GM12878 (cell line): ENCODE measurements at regions not wholly inside any gene's neighbourhood (a gene's known extent, or its start where the extent isn't known, plus 50 kb on each side); places are given as distances from the start of the nearest gene placed in this dataset.

Experiments used
- ATAC-seq: fragments of 200-7000 bp; cut with Tn5 transposase; 3 replicates; pipeline ENCODE4 v1.9.1; 2020; ENCODE audit warnings: mild to moderate bottlenecking, moderate library complexity
- BruUV-seq: library from RNA; stranded (reverse); fragments of 400-500 nt; replicated peaks from 2 replicates; lab custom pipeline; 2021; lab: Mats Ljungman, UMichigan
- CTCF ChIA-PET: fragments of 300-600 bp; sonication (Branson Sonifier 250); formaldehyde crosslinking; extraction: SDS; loops from one replicate; lab custom pipeline; 2021; ENCODE audit warnings: inconsistent platforms; lab: Yijun Ruan, JAX
- POLR2A ChIA-PET: fragments of 350-600 bp; formaldehyde crosslinking; extraction: SDS; loops from one replicate; lab custom pipeline; 2021; ENCODE audit warnings: inconsistent platforms; lab: Charles Lee
- RAD21 ChIA-PET: fragments of 300-600 bp; sonication (Branson Sonifier 250); formaldehyde crosslinking; loops from one replicate; lab custom pipeline; 2023; ENCODE audit warnings: antibody characterized with exemption; ENCODE audit not compliant: unreplicated experiment; lab: Charles Lee
- SMC1A ChIA-PET: fragments of 300-600 bp; sonication (Branson Sonifier 250); formaldehyde crosslinking; loops from one replicate; lab custom pipeline; 2023; ENCODE audit not compliant: unreplicated experiment, uncharacterized antibody; lab: Charles Lee
- DNase-seq: peaks from one replicate; pipeline ENCODE4 v3.0.0-alpha.2; 2011; ENCODE audit warnings: low read depth, low spot score
- FAIRE-seq: peaks from 3 replicates; lab custom pipeline; 2011; peaks lifted over from hg19 to GRCh38; lab: Jason Lieb, UNC
- H2AFZ ChIP-seq: 2 replicates; pipeline ENCODE4 v1.6.0; 2011; ENCODE audit warnings: low read depth, low read length, control low read depth; ENCODE audit not compliant: control insufficient read depth
- H3K27ac ChIP-seq: 2 replicates; pipeline ENCODE4 v1.5.1; 2011; ENCODE audit warnings: control low read depth; ENCODE audit not compliant: control insufficient read depth, insufficient read depth
- H3K27me3 ChIP-seq, 2 experiments: replicated peaks in 1 of 2; 2 replicates each; pipeline versions ENCODE4 v1.6.0 to v1.6.1; 2011; ENCODE audit warnings: low read length in 1 of 2; ENCODE audit not compliant: control insufficient read depth in 2 of 2, insufficient read depth in 2 of 2
- H3K36me3 ChIP-seq, 2 experiments: 2 replicates each; pipeline ENCODE4 v1.5.1; 2011; ENCODE audit warnings: low read length in 1 of 2; ENCODE audit not compliant: control insufficient read depth in 2 of 2, insufficient read depth in 2 of 2
- H3K4me1 ChIP-seq: 2 replicates; pipeline ENCODE4 v1.6.1; 2011; ENCODE audit warnings: mild to moderate bottlenecking, low read length, moderate library complexity, mixed read lengths; ENCODE audit not compliant: control insufficient read depth, insufficient read depth
- H3K4me2 ChIP-seq: 2 replicates; pipeline ENCODE4 v1.6.0; 2011; ENCODE audit warnings: control low read depth; ENCODE audit not compliant: control insufficient read depth, insufficient read depth
- H3K4me3 ChIP-seq: fragments of 200-600 bp; sonication (generic); 2 replicates; pipeline ENCODE4 v1.5.1; 2016
- H3K79me2 ChIP-seq: 2 replicates; pipeline ENCODE4 v1.6.0; 2011; ENCODE audit warnings: low read length; ENCODE audit not compliant: control insufficient read depth, insufficient read depth
- H3K9ac ChIP-seq: 2 replicates; pipeline ENCODE4 v1.8.0; 2011; ENCODE audit warnings: low read length, control low read depth, mixed read lengths; ENCODE audit not compliant: control insufficient read depth, insufficient read depth
- H3K9me3 ChIP-seq: replicated peaks from 3 replicates; pipeline ENCODE4 v1.5.1; 2011; ENCODE audit warnings: mild to moderate bottlenecking, low read length; ENCODE audit not compliant: control insufficient read depth, insufficient read depth
- H4K20me1 ChIP-seq: 2 replicates; pipeline ENCODE4 v1.6.0; 2011; ENCODE audit not compliant: control insufficient read depth, insufficient read depth
- ATF3 ChIP-seq: IDR thresholded peaks from 2 replicates; pipeline ENCODE4 v1.6.1; 2011; ENCODE audit warnings: low read depth, mild to moderate bottlenecking, low read length, moderate library complexity, borderline replicate concordance; ENCODE audit errors: extremely low read depth
- BACH1 ChIP-seq: fragments of 450-650 bp; IDR thresholded peaks from 2 replicates; pipeline ENCODE4 v1.6.1; 2017; ENCODE audit warnings: mild to moderate bottlenecking, borderline replicate concordance
- BCL11A ChIP-seq: IDR thresholded peaks from 2 replicates; pipeline ENCODE4 v1.6.1; 2011; ENCODE audit warnings: low read depth, low read length
- E4F1 ChIP-seq: fragments of 450-650 bp; IDR thresholded peaks from 2 replicates; pipeline ENCODE4 v1.6.1; 2018; ENCODE audit warnings: borderline replicate concordance, mild to moderate bottlenecking; ENCODE audit not compliant: partially characterized antibody
- FOS ChIP-seq: IDR thresholded peaks from 3 replicates; pipeline ENCODE4 v1.6.1; 2011; ENCODE audit warnings: borderline replicate concordance; ENCODE audit not compliant: insufficient read length; ENCODE audit errors: extremely low read depth
- HSF1 ChIP-seq: fragments of 150-350 bp; IDR thresholded peaks from 2 replicates; pipeline ENCODE4 v1.6.1; 2014; ENCODE audit warnings: mild to moderate bottlenecking, low read depth, low read length
- JUNB ChIP-seq: IDR thresholded peaks from 2 replicates; pipeline ENCODE4 v1.6.1; 2016; ENCODE audit warnings: antibody characterized with exemption, mild to moderate bottlenecking
- LARP7 ChIP-seq: fragments of 450-650 bp; IDR thresholded peaks from 2 replicates; pipeline ENCODE4 v1.6.1; 2017; ENCODE audit warnings: mild to moderate bottlenecking
- MYC ChIP-seq: IDR thresholded peaks from 2 replicates; pipeline ENCODE4 v1.6.1; 2011; ENCODE audit warnings: mild to moderate bottlenecking, low read length, moderate library complexity, inconsistent platforms; ENCODE audit not compliant: insufficient read depth, insufficient replicate concordance, insufficient read length, severe bottlenecking
- POLR2AphosphoS5 ChIP-seq: IDR thresholded peaks from 2 replicates; pipeline ENCODE4 v1.6.1; 2011; ENCODE audit warnings: mild to moderate bottlenecking, low read length, inconsistent platforms
- RAD51 ChIP-seq: fragments of 450-650 bp; IDR thresholded peaks from 2 replicates; pipeline ENCODE4 v1.6.1; 2016; ENCODE audit warnings: moderate library complexity, mild to moderate bottlenecking, inconsistent platforms
- SREBF1 ChIP-seq: IDR thresholded peaks from 2 replicates; pipeline ENCODE4 v1.6.1; 2012; ENCODE audit warnings: mild to moderate bottlenecking, low read length
- WRNIP1 ChIP-seq: IDR thresholded peaks from 2 replicates; pipeline ENCODE4 v1.6.1; 2011; ENCODE audit warnings: low read depth, low read length, improper control_type of control experiment, borderline replicate concordance
- WGBS: methylation state at CpG from one replicate; pipeline ENCODE4 v1.1.6; 2016; ENCODE audit warnings: low lambda C conversion rate; ENCODE audit not compliant: insufficient replicate concordance, insufficient coverage; ENCODE audit errors: missing lambda C conversion rate; 5-methylcytosine and 5-hydroxymethylcytosine counted together
- in situ Hi-C: fragments of 300-500 bp; cut with MboI; formaldehyde crosslinking; loops from 9 replicates; pipeline ENCODE4 v1.14.3; 2018; ENCODE audit warnings: mixed read lengths
- intact Hi-C: fragments of 100-400 bp; cut with micrococcal nuclease; formaldehyde crosslinking; loops from one replicate; pipeline ENCODE4 v1.14.2; 2022; ENCODE audit not compliant: unreplicated experiment

- in situ Hi-C loops = no loop called here
- no peak overlapping the region for H3K4me2 ChIP-seq
- BruUV-seq = no TSS peak
- WGBS = 52% methylated on average over 7 of the region's 7 CpGs
- no peak overlapping the region for H2AFZ ChIP-seq
- DNase-seq = no peak
- no peaks in the 10 kb centered on the region for H3K79me2 ChIP-seq
- no peak overlapping the region for H3K9ac ChIP-seq
- H4K20me1 ChIP-seq = no peaks in the 10 kb centered on the region
- H3K4me1 ChIP-seq = no peaks in the 10 kb centered on the region
- no peaks in the 10 kb centered on the region for H3K27me3 ChIP-seq
- ChIA-PET POLR2A (interaction anchor here (0.6 kb wide), 1 partner anchor 697 kb away, joined by 3 read pairs; no protein-coding TSS in a partner anchor), CTCF (no interaction called here)
- intact Hi-C loops = no loop called here
- no peak overlapping the region for H3K4me3 ChIP-seq
- H3K9me3 ChIP-seq = no peaks in the 10 kb centered on the region
- no peaks in the 10 kb centered on the region for H3K36me3 ChIP-seq
- no peak for ATAC-seq
- FAIRE-seq = no peak
- no peak overlapping the region for H3K27ac ChIP-seq
- TF ChIP-seq BACH1 = no peak
- TF ChIP-seq FOS = no peak
- no peak for TF ChIP-seq LARP7
- TF ChIP-seq SREBF1 = no peak
- no peak for TF ChIP-seq MYC
- TF ChIP-seq ATF3 = no peak
- no peak for TF ChIP-seq RAD51
- TF ChIP-seq, all 136 proteins: peak for 0
- SMC1A ChIA-PET = no interaction called here
- RAD21 ChIA-PET = no interaction called here
These were observed 1250.5 kb downstream of the TYW1 start for GRCh38 chr7:68247126-68247525.

GRCh38 chr7:68247571-68247970 lies 1250.9 kb downstream of the TYW1 start:
- BruUV-seq = no TSS peak
- H3K27me3 ChIP-seq = no peaks in the 10 kb centered on the region
- no peaks in the 10 kb centered on the region for H3K9me3 ChIP-seq
- SMC1A ChIA-PET = no interaction called here
- intact Hi-C loops (no loop called here), in situ Hi-C loops (no loop called here)
- ATAC-seq (no peak), DNase-seq (no peak), FAIRE-seq (no peak)
- no peaks in the 10 kb centered on the region for H3K4me1 ChIP-seq
- 0% methylated on average over 2 of the region's 2 CpGs for WGBS
- H3K9ac ChIP-seq = no peak overlapping the region
- no peak overlapping the region for H2AFZ ChIP-seq
- H4K20me1 ChIP-seq = no peaks in the 10 kb centered on the region
- H3K4me3 ChIP-seq = no peak overlapping the region
- no peaks in the 10 kb centered on the region for H3K36me3 ChIP-seq
- CTCF ChIA-PET = no interaction called here
- POLR2A ChIA-PET = interaction anchor here (0.6 kb wide), 1 partner anchor 697 kb away, joined by 3 read pairs; no protein-coding TSS in a partner anchor
- H3K79me2 ChIP-seq = no peaks in the 10 kb centered on the region
- no peak overlapping the region for H3K4me2 ChIP-seq
- H3K27ac ChIP-seq = no peak overlapping the region
- RAD21 ChIA-PET = no interaction called here
- TF ChIP-seq BCL11A (no peak), E4F1 (no peak), JUNB (no peak), HSF1 (no peak), POLR2AphosphoS5 (no peak), WRNIP1 (no peak)
